ENCODE measurements at regions not wholly inside any gene's neighbourhood (a gene's known extent, or its start where the extent isn't known, plus 50 kb on each side); places are given as distances from the start of the nearest gene placed in this dataset.

DNA sequence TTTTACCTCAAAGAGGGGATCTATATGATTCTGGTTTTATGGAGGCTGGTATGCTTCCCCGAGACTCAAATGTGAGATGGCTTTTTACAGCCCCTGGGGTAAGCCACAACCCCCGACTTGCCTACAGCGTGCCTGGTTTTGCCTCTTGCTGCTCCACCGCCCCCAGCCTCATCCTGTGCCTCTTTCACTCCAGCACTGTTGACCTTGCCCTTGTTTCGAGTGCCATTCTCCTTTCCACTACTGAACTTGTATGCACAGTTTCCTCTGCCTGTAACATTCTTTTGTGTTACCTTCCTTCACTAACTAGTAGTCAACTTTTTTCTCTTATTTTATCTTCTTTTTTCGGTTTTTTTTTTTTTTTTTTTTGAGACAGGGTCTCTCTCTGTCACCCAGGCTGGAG lies 219.0 kb upstream of the ZBED5 start:
- TF ChIP-seq, protein P1, sequence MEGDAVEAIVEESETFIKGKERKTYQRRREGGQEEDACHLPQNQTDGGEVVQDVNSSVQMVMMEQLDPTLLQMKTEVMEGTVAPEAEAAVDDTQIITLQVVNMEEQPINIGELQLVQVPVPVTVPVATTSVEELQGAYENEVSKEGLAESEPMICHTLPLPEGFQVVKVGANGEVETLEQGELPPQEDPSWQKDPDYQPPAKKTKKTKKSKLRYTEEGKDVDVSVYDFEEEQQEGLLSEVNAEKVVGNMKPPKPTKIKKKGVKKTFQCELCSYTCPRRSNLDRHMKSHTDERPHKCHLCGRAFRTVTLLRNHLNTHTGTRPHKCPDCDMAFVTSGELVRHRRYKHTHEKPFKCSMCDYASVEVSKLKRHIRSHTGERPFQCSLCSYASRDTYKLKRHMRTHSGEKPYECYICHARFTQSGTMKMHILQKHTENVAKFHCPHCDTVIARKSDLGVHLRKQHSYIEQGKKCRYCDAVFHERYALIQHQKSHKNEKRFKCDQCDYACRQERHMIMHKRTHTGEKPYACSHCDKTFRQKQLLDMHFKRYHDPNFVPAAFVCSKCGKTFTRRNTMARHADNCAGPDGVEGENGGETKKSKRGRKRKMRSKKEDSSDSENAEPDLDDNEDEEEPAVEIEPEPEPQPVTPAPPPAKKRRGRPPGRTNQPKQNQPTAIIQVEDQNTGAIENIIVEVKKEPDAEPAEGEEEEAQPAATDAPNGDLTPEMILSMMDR (IDR thresholded peaks at IDR 0.05 in 2 of 3, conservative IDR thresholded peaks at IDR 0.05 in 1 of 3; ENCODE audit: control insufficient read depth in 2 of 3, extremely low read depth in 1 of 3, insufficient read depth in 1 of 3, low read depth in 3 of 3, low read length in 3 of 3) = no peak
- TF ChIP-seq POLR2A (IDR thresholded peaks at IDR 0.05; ENCODE audit: low read depth, low read length) = no peak
- no peak for TF ChIP-seq EZH2 (IDR thresholded peaks at IDR 0.05; ENCODE audit: borderline replicate concordance, control insufficient read depth, low read depth, low read length)
- TF ChIP-seq RFX5 (IDR thresholded peaks at IDR 0.05; ENCODE audit: low read depth, low read length) = no peak
- TF ChIP-seq JUNB (IDR thresholded peaks at IDR 0.05) = no peak
- TF ChIP-seq, protein P2, sequence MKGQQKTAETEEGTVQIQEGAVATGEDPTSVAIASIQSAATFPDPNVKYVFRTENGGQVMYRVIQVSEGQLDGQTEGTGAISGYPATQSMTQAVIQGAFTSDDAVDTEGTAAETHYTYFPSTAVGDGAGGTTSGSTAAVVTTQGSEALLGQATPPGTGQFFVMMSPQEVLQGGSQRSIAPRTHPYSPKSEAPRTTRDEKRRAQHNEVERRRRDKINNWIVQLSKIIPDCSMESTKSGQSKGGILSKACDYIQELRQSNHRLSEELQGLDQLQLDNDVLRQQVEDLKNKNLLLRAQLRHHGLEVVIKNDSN (IDR thresholded peaks at IDR 0.05; ENCODE audit: borderline replicate concordance, extremely low read length, insufficient read depth, low read depth, low read length) = no peak
- TF ChIP-seq MYC (IDR thresholded peaks at IDR 0.05; ENCODE audit: insufficient read depth, insufficient read length, insufficient replicate concordance, low read length, severe bottlenecking) = no peak
- TF ChIP-seq POLR2AphosphoS5 (IDR thresholded peaks at IDR 0.05; ENCODE audit: low read length) = no peak
- TF ChIP-seq DPF2 (IDR thresholded peaks at IDR 0.05) = no peak
- no peak for TF ChIP-seq SUZ12 (IDR thresholded peaks at IDR 0.05; ENCODE audit: unreplicated experiment)
- TF ChIP-seq NR2C2 (IDR thresholded peaks at IDR 0.05; ENCODE audit: borderline replicate concordance, control insufficient read depth, insufficient read length, low read depth) = no peak
- no peak for TF ChIP-seq CREB1 (IDR thresholded peaks at IDR 0.05; ENCODE audit: low read depth)
- TF ChIP-seq HDAC6 (IDR thresholded peaks at IDR 0.05; ENCODE audit: unreplicated experiment) = no peak
